Activated B cell treated with CpG ODN at 0.5 μM for 24 hours (primary cell): ENCODE measurements at regions not wholly inside any gene's neighbourhood (a gene's known extent, or its start where the extent isn't known, plus 50 kb on each side); places are given as distances from the start of the nearest gene placed in this dataset.

ENCODE experiments used
- ATAC-seq: fragments of 200-7000 bp; cut with Tn5 transposase; one replicate; pipeline ENCODE4 v1.10.0; 2021; ENCODE audit warnings: low read depth, mild to moderate bottlenecking, moderate library complexity
- CTCF ChIA-PET: fragments of 350-600 bp; sonication (Branson Sonifier 250); formaldehyde crosslinking; loops from one replicate; lab custom pipeline; 2021; ENCODE audit warnings: antibody characterized with exemption; lab: Charles Lee
- POLR2A ChIA-PET: fragments of 350-600 bp; sonication (Branson Sonifier 250); formaldehyde crosslinking; loops from one replicate; lab custom pipeline; 2021; ENCODE audit warnings: antibody characterized with exemption; lab: Charles Lee
- DNase-seq: peaks from one replicate; pipeline ENCODE4 v3.0.0; 2022
- H3K27ac Mint-ChIP-seq: one replicate; pipeline ENCODE4 v1.8.0; 2020; ENCODE audit warnings: mixed read lengths
- H3K27me3 Mint-ChIP-seq: one replicate; pipeline ENCODE4 v1.8.0; 2021; ENCODE audit warnings: mixed read lengths
- H3K36me3 Mint-ChIP-seq: one replicate; pipeline ENCODE4 v1.8.0; 2021; ENCODE audit warnings: low read depth, mixed read lengths
- H3K4me1 Mint-ChIP-seq: one replicate; pipeline ENCODE4 v1.8.0; 2021; ENCODE audit warnings: mixed read lengths
- H3K4me3 Mint-ChIP-seq: one replicate; pipeline ENCODE4 v1.8.0; 2020; ENCODE audit warnings: mild to moderate bottlenecking, mixed read lengths
- H3K9me3 Mint-ChIP-seq: one replicate; pipeline ENCODE4 v1.8.0; 2020; ENCODE audit warnings: mixed read lengths
- intact Hi-C: fragments of 100-400 bp; cut with micrococcal nuclease; formaldehyde crosslinking; loops from one replicate; pipeline ENCODE4 v1.15.1; 2024
- TF ChIP-seq, protein P1 (sequence below): fragments of 200-600 bp; IDR thresholded peaks from one replicate; pipeline ENCODE4 v1.8.0; 2022; ENCODE audit warnings: antibody characterized with exemption, mild to moderate bottlenecking

DNA sequence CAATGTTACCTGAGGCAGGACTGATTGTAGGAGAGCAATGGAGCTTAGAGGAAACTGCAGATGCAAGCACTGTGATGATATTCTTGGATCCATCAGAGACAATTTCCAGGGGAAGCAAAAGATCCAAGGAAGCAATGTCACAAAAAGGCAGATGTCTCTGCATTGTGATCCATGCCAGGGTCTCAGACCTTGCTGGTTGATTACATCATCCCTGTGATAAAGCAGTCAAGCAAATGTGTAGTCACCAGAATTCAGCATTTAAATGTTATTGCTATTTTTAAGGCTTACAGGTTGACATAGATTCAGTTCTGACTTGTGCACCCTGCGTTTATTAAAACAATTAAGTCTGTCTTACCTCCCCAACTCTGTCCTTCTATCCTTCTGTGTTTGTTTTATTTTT lies 56.8 kb upstream of the CCDC85A start:
- DNase-seq = no peak
- CTCF ChIA-PET = no interaction called here
- TF ChIP-seq, protein P1, sequence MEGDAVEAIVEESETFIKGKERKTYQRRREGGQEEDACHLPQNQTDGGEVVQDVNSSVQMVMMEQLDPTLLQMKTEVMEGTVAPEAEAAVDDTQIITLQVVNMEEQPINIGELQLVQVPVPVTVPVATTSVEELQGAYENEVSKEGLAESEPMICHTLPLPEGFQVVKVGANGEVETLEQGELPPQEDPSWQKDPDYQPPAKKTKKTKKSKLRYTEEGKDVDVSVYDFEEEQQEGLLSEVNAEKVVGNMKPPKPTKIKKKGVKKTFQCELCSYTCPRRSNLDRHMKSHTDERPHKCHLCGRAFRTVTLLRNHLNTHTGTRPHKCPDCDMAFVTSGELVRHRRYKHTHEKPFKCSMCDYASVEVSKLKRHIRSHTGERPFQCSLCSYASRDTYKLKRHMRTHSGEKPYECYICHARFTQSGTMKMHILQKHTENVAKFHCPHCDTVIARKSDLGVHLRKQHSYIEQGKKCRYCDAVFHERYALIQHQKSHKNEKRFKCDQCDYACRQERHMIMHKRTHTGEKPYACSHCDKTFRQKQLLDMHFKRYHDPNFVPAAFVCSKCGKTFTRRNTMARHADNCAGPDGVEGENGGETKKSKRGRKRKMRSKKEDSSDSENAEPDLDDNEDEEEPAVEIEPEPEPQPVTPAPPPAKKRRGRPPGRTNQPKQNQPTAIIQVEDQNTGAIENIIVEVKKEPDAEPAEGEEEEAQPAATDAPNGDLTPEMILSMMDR = no peak
- H3K4me3 Mint-ChIP-seq = no peak overlapping the region
- no peaks in the 10 kb centered on the region for H3K36me3 Mint-ChIP-seq
- no peaks in the 10 kb centered on the region for H3K4me1 Mint-ChIP-seq
- peaks cover 2% of the 10 kb centered on the region for H3K27me3 Mint-ChIP-seq
- ATAC-seq = no peak
- no peak overlapping the region for H3K27ac Mint-ChIP-seq
- no peaks in the 10 kb centered on the region for H3K9me3 Mint-ChIP-seq
- POLR2A ChIA-PET = no interaction called here
- intact Hi-C loops = no loop called here

DNA sequence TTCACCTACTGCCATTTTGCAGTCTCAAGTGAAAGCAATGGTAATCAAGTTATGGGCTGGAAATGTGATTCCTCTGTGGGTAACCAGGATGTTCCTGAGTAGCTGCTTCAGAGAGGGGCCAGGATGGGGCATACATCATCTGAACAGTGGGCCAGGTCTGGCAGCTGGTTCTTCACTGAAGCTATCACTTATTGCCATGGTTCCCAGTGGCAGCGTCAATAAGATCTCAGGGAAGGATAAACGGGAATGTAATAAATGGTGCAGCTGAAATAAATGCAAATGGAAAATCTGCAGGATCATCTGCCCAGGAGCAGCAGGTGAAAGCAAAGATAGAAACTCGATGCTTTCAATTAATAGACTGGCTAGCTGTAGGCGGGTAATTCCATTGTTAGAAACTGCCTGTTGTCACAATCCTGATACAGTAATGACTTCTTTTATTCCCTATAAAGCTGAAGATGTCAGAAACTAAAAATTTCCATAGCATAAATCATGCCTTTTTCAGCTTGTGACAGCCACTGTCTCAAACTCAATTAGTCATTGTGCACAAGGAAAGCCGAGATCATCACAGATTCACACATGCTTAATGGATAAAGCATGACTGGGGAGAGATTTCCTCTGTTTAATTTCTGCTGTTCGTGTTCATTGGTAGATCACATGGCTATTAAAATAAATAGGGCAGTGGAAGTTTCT lies 56.2 kb upstream of the CCDC85A start:
- CTCF ChIA-PET = no interaction called here
- H3K4me1 Mint-ChIP-seq = no peaks in the 10 kb centered on the region
- peaks cover 2% of the 10 kb centered on the region for H3K27me3 Mint-ChIP-seq
- POLR2A ChIA-PET = no interaction called here
- no peaks in the 10 kb centered on the region for H3K36me3 Mint-ChIP-seq
- intact Hi-C loops = no loop called here
- TF ChIP-seq, protein P1 = no peak
- ATAC-seq = no peak
- H3K27ac Mint-ChIP-seq = no peak overlapping the region
- no peak overlapping the region for H3K4me3 Mint-ChIP-seq
- DNase-seq = no peak
- no peaks in the 10 kb centered on the region for H3K9me3 Mint-ChIP-seq

DNA sequence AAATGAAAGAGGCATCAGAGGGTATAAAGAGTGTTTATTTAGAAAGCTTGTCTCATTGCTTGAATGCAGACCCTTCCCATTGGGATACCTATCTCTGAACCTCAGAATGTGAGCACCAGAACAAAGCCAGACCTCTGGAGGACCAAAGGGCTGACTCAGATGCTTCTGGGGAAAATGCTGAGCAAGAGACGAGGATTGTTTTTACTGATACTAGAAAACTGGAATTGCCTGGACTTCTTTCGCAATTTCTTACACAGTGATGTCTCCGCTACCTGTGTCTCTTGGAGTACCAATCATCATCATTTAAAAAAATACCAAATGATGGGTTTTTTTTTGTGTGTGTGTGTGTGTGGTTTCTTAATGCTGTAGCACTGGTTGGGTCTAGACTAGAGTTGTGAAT lies 55.6 kb upstream of the CCDC85A start:
- no peak for ATAC-seq
- DNase-seq = no peak
- H3K27ac Mint-ChIP-seq = no peak overlapping the region
- intact Hi-C loops = no loop called here
- peaks cover 2% of the 10 kb centered on the region for H3K27me3 Mint-ChIP-seq
- ChIA-PET POLR2A (no interaction called here), CTCF (no interaction called here)
- H3K4me3 Mint-ChIP-seq = no peak overlapping the region
- no peaks in the 10 kb centered on the region for H3K9me3 Mint-ChIP-seq
- H3K36me3 Mint-ChIP-seq = no peaks in the 10 kb centered on the region
- H3K4me1 Mint-ChIP-seq = no peaks in the 10 kb centered on the region
- TF ChIP-seq, protein P1 = no peak

DNA sequence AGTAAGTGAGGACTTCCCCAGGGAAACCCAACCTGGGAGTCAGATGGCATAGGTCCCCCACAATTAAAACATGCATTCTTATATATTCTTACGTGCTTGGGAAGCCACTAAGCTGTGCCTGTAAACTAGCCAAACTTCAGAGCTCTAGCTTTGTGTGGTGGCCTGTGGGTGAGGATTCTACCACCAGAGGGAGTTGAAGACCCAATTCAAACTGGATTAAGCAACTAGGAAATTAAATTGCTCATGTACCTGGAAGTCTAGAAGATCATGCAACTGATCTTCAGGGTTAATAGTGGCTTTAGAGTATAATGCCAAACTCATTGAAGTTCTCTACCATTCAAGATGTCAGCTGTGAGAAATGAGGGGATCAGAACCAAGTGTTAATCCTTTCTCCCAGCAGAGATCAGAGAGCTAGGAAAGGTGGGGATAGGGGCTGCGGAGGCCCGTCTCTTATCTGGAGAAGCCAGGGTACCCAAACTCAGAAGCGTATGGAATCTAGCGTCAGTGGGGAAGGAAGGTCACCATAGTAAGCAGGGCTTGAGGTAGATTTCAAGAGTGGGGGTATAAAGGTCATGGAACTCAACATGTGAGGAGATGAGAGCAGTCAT lies 53.2 kb upstream of the CCDC85A start:
- intact Hi-C loops = no loop called here
- DNase-seq (no peak), ATAC-seq (no peak)
- H3K27me3 Mint-ChIP-seq = peaks cover 2% of the 10 kb centered on the region
- H3K4me1 Mint-ChIP-seq = no peaks in the 10 kb centered on the region
- ChIA-PET POLR2A (no interaction called here), CTCF (no interaction called here)
- no peaks in the 10 kb centered on the region for H3K36me3 Mint-ChIP-seq
- no peak overlapping the region for H3K4me3 Mint-ChIP-seq
- no peaks in the 10 kb centered on the region for H3K9me3 Mint-ChIP-seq
- TF ChIP-seq, protein P1 = no peak
- no peak overlapping the region for H3K27ac Mint-ChIP-seq

DNA sequence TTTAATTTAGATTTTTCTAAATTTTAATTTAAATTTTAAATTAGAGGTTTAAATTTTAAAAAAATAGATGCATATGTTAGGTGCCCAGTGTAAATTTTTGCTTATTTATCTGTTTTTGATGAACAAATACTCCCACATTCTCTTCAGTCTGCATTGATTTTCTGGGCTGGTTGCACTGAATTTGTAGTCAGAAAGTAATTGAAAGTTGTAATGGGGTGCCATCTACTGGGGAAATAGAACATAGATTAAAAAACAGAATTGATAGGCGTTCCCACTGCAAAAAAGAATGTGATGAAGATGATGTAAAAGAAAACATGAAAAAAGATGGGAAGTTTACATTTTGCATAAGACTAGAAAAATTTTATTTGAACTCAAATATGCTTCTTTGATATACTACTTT lies 51.7 kb upstream of the CCDC85A start:
- no peaks in the 10 kb centered on the region for H3K9me3 Mint-ChIP-seq
- no peaks in the 10 kb centered on the region for H3K27me3 Mint-ChIP-seq
- H3K4me3 Mint-ChIP-seq = no peak overlapping the region
- ATAC-seq (no peak), DNase-seq (no peak)
- H3K27ac Mint-ChIP-seq = no peak overlapping the region
- CTCF ChIA-PET = no interaction called here
- POLR2A ChIA-PET = no interaction called here
- H3K36me3 Mint-ChIP-seq = no peaks in the 10 kb centered on the region
- H3K4me1 Mint-ChIP-seq = no peaks in the 10 kb centered on the region
- intact Hi-C loops = loop anchor here (1.0 kb wide), 1 partner anchor 414 kb away; no protein-coding TSS in a partner anchor
- TF ChIP-seq, protein P1 = no peak
